ENCODE measurements at regions not wholly inside any gene's neighbourhood (a gene's known extent, or its start where the extent isn't known, plus 50 kb on each side); places are given as distances from the start of the nearest gene placed in this dataset.

- no peak for TF ChIP-seq TAF1 (IDR thresholded peaks at IDR 0.05; ENCODE audit: borderline replicate concordance, low read depth, low read length)
- TF ChIP-seq PBX3 (IDR thresholded peaks at IDR 0.05), result no peak
- TF ChIP-seq CTCF (IDR thresholded peaks at IDR 0.05), result no peak
- TF ChIP-seq NRF1 (IDR thresholded peaks at IDR 0.05; ENCODE audit: low read depth, low read length), result no peak
- TF ChIP-seq GATA2 (CRISPR knock-in tag; IDR thresholded peaks at IDR 0.05), result no peak
- no peak for TF ChIP-seq FOXM1 (IDR thresholded peaks at IDR 0.05; ENCODE audit: low read depth)
- no peak for TF ChIP-seq POLR2AphosphoS5 (IDR thresholded peaks at IDR 0.05; ENCODE audit: low read depth, low read length)
- no peak for TF ChIP-seq CHD2 (IDR thresholded peaks at IDR 0.05; ENCODE audit: low read length, partially characterized antibody)
- TF ChIP-seq REST (IDR thresholded peaks at IDR 0.05; ENCODE audit: low read depth, low read length), result no peak
- TF ChIP-seq MAX (IDR thresholded peaks at IDR 0.05; ENCODE audit: low read depth), result no peak
- no peak for TF ChIP-seq USF2 (IDR thresholded peaks at IDR 0.05; ENCODE audit: borderline replicate concordance, low read depth, low read length)
- TF ChIP-seq YY1 (IDR thresholded peaks at IDR 0.05; ENCODE audit: low read depth), result no peak
- no peak for TF ChIP-seq RFX5 (IDR thresholded peaks at IDR 0.05; ENCODE audit: low read length)
- no peak for TF ChIP-seq EZH2phosphoT487 (IDR thresholded peaks at IDR 0.05; ENCODE audit: borderline replicate concordance, low read depth)
These were observed 84.3 kb upstream of the LGALSL start for GRCh38 chr2:64369706-64370105.

Data from SK-N-SH (cell line).